ENCODE measurements at regions not wholly inside any gene's neighbourhood (a gene's known extent, or its start where the extent isn't known, plus 50 kb on each side); places are given as distances from the start of the nearest gene placed in this dataset.

- peak; percentile 22; the same call in 1 of the 2 replicates for TF ChIP-seq CTCF (conservative IDR thresholded peaks at IDR 0.05; ENCODE audit: low read length)
- no peak for TF ChIP-seq EZH2phosphoT487 (IDR thresholded peaks at IDR 0.05; ENCODE audit: borderline replicate concordance)
Observed at GRCh38 chr9:30967476-30967875, 1417.0 kb upstream of the ACO1 start.

All from Loucy (cell line).